Myocyte (in vitro differentiated cells): ENCODE measurements at regions not wholly inside any gene's neighbourhood (a gene's known extent, or its start where the extent isn't known, plus 50 kb on each side); places are given as distances from the start of the nearest gene placed in this dataset.
"Not testable (repeated sequence)": the region's sequence is repeated elsewhere in the genome, so short reads cannot be mapped to it uniquely, and the experiment has no call there.

ENCODE experiments used
- DNase-seq: peaks from one replicate; pipeline ENCODE4 v3.0.0-alpha.2; 2012; ENCODE audit warnings: low read depth

DNA sequence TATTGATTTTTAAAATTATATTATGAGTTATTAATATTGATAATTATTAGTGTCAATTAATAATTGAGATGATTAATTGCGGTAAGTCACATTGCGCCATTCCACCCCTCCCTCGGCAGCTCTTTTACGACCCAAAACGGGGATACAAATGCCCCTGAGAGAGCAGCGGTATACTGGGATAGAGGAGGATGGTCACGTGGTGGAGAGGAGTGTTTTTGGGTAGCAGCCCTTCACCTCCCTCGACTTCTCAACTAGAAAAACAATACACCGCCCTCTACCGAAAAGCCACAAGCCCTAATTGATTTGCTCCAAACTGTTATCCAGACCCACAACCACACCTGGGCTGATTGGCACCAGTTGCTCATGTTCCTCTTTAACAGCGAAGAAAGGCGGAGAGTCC is 71.0 kb downstream of the DAPL1 start:
- DNase-seq, result not testable (repeated sequence)

- not testable (repeated sequence) for DNase-seq
These were observed 72.5 kb downstream of the DAPL1 start for GRCh38 chr2:158867531-158868191.

DNA sequence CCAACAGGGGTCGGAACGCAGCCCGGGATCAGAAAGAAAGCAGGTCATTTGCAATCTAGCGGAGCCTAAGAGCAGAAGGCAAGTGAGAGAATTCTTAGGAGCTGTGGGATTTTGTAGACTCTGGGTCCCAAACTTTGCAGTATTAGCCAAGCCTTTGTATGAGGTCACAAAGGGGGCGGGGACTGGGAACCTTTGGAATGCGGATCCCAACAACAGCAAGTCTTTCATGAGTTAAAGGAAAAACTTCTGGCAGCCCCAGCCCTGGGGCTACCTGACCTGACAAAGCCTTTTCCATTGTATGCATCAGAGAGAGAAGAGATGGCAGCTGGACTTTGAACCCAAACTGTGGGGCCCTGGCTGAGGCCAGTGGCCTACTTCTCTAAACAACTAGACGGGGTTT is 73.3 kb downstream of the DAPL1 start:
- not testable (repeated sequence) for DNase-seq

- not testable (repeated sequence) for DNase-seq
These were observed 74.0 kb downstream of the DAPL1 start for GRCh38 chr2:158869122-158869521.

- not testable (repeated sequence) for DNase-seq
These were observed 74.5 kb downstream of the DAPL1 start for GRCh38 chr2:158869609-158870008.

- DNase-seq, result no peak
These were observed 82.9 kb downstream of the DAPL1 start for GRCh38 chr2:158878003-158878402.

GRCh38 chr2:158879229-158879903 is 84.2 kb downstream of the DAPL1 start:
- DNase-seq, result no peak

GRCh38 chr2:158882297-158882696 is 86.1 kb upstream of the TANC1 start:
- DNase-seq, result no peak

DNA sequence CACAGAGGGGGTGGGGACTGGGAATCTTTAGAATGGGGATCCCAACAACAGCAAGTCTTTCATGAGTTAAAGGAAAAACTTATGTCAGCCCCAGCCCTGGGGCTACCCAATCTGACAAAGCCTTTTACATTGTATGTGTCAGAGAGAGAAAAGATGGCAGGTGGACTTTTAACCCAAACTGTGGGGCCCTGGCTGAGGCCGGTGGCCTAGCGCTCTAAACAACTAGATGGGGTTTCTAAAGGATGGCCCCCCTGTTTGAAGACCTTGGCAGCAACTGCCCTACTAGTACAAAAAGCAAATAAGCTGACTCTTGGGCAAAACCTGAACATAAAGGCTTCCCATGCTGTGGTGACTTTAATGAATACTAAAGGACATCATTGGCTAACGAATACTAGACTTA is 83.9 kb upstream of the TANC1 start:
- DNase-seq, result not testable (repeated sequence)

DNA sequence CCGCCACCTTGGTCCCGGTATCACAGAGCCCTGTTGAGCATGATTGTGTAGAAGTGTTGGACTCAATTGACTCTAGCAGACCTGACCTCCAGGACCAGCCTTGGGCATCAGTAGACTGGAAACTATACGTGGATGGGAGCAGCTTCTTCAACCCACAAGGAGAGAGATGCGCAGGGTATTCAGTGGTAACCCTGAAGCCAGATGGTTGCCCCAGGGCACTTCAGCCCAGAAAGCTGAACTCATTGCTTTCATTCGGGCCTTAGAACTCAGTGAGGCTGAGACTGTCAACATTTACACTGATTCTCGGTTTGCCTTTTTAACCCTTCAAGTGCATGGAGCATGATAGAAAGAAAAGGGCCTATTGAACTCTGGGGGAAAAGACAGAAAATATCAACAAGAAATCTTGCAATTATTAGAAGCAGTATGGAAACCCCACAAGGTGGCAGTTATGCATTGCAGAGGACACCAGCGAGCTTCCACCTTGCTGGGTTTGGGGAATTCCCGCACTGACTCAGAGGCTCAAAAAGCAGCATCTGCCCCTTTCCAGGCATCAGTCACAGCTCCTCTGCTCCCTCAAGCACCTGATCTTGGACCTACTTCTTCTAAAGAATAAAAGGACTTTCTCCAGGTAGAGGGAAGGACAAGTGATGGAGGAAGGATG is 83.3 kb upstream of the TANC1 start:
- not testable (repeated sequence) for DNase-seq

GRCh38 chr2:158885679-158886050 is 82.8 kb upstream of the TANC1 start:
- not testable (repeated sequence) for DNase-seq

- DNase-seq, result no peak
These were observed 79.1 kb upstream of the TANC1 start for GRCh38 chr2:158889135-158889853.

- DNase-seq, result peak; percentile 60
These were observed 78.0 kb upstream of the TANC1 start for GRCh38 chr2:158890296-158890905.

- peak; percentile 64 for DNase-seq
These were observed 75.4 kb upstream of the TANC1 start for GRCh38 chr2:158893026-158893425.

GRCh38 chr2:158893474-158893873 is 75.0 kb upstream of the TANC1 start:
- DNase-seq, result no peak

- DNase-seq, result no peak
These were observed 74.4 kb upstream of the TANC1 start for GRCh38 chr2:158894078-158894477.

GRCh38 chr2:158894572-158894971 is 73.9 kb upstream of the TANC1 start:
- DNase-seq, result no peak

GRCh38 chr2:158900345-158900744 is 68.1 kb upstream of the TANC1 start:
- no peak for DNase-seq

GRCh38 chr2:158902005-158902398 is 66.4 kb upstream of the TANC1 start:
- DNase-seq, result no peak

GRCh38 chr2:158903711-158904405 is 64.6 kb upstream of the TANC1 start:
- no peak for DNase-seq
